Activated CD4-positive, alpha-beta memory T cell treated with anti-CD3 and anti-CD28 coated beads, Interleukin-2, amount 10 ng/mL, durations not matched to agents 7 days and 5 days (primary cell): ENCODE measurements at regions not wholly inside any gene's neighbourhood (a gene's known extent, or its start where the extent isn't known, plus 50 kb on each side); places are given as distances from the start of the nearest gene placed in this dataset.
A peak's percentile ranks its signal among the peaks of the same experiment; 100 is the strongest.
"Not testable (repeated sequence)": the region's sequence is repeated elsewhere in the genome, so short reads cannot be mapped to it uniquely, and the experiment has no call there.

ENCODE experiments used
- CTCF ChIA-PET: fragments of 350-600 bp; sonication (Branson Sonifier 250); formaldehyde crosslinking; loops from one replicate; lab custom pipeline; 2021; ENCODE audit warnings: antibody characterized with exemption, inconsistent platforms; lab: Charles Lee
- POLR2A ChIA-PET: fragments of 350-600 bp; sonication (Branson Sonifier 250); formaldehyde crosslinking; loops from one replicate; lab custom pipeline; 2021; ENCODE audit warnings: antibody characterized with exemption; lab: Charles Lee
- DNase-seq: peaks from one replicate; pipeline ENCODE4 v3.0.0-alpha.2; 2020
- H3K27ac Mint-ChIP-seq: one replicate; pipeline ENCODE4 v1.8.0; 2021; ENCODE audit warnings: mild to moderate bottlenecking, mixed read lengths
- H3K27me3 Mint-ChIP-seq: one replicate; pipeline ENCODE4 v1.8.0; 2021; ENCODE audit warnings: mixed read lengths
- H3K36me3 Mint-ChIP-seq: one replicate; pipeline ENCODE4 v1.8.0; 2021; ENCODE audit warnings: low read depth, mixed read lengths
- H3K4me1 Mint-ChIP-seq: one replicate; pipeline ENCODE4 v1.8.0; 2021; ENCODE audit warnings: mixed read lengths
- H3K4me3 Mint-ChIP-seq: one replicate; pipeline ENCODE4 v1.8.0; 2021; ENCODE audit warnings: mild to moderate bottlenecking, mixed read lengths
- H3K9me3 Mint-ChIP-seq: one replicate; pipeline ENCODE4 v1.8.0; 2021; ENCODE audit warnings: mixed read lengths

DNA sequence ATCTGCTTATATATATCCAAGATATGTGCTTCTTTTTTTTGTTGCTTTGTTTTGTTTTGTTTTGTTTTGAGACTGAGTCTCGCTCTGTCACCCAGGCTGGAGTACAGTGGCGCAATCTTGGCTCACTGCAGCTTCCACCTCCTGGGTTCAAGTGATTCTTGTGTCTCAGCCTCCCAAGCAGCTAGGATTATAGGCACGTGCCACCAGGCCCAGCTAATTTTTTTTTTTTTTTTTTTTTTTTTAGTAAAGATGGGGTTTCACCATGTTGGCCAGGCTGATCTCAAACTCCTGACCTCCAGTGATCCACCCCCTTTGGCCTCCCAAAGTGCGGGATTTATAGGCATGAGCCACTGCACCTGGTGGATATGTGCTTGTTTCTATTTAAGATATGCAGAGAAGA, 314.6 kb upstream of the G2E3 start:
- H3K4me3 Mint-ChIP-seq, H3K4me1 Mint-ChIP-seq, CTCF ChIA-PET, H3K27me3 Mint-ChIP-seq, H3K27ac Mint-ChIP-seq, H3K9me3 Mint-ChIP-seq, DNase-seq, H3K36me3 Mint-ChIP-seq, POLR2A ChIA-PET: not testable (repeated sequence)

DNA sequence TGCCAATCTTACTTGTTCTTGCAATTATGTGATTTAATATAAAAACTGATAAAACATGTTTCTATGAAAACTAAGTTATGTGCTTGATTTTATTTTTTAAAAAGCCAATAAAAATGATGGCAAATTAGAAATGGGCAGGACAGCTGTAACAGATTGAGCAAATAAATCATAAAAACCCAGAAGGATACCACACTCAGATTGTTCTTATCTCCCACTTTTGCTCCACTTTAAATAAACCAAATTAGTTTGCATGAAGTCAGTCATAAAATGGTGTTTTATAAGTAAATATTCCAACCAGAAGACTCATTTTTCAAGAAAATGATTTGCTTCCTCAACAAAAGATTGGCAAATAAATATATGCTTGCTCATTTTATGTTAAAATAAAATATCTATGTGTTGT, 307.9 kb upstream of the G2E3 start:
- no peak for DNase-seq
- Mint-ChIP-seq H3K4me1 (no peaks in the 10 kb centered on the region), H3K27me3 (no peaks in the 10 kb centered on the region), H3K36me3 (no peaks in the 10 kb centered on the region), H3K27ac (no peak overlapping the region), H3K9me3 (no peaks in the 10 kb centered on the region), H3K4me3 (no peak overlapping the region)
- CTCF ChIA-PET = no interaction called here
- POLR2A ChIA-PET = no interaction called here

DNA sequence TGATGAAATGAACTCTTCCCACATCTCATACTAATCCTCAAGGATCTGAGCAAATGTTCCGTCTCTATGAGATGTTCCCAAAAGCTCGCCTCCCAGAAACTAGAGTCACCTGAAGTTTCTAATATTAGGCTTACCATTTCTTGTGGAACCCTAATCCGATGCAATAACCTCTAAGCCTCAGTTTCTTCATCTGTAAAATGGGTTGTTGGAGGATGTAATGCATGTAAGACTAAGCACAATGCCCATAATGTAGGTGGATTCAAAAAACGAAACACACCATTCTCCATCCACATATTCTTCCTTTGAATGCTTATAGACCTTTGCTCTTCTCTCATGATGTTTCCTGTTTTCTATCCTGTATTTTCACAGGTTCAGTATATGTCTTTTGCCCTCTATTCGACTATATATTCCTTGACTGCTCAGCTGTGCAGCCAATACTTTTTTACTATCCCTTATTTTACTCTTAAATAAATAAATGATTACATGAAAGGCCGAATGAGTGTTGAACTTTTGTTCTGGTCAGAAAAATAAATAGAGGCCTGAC, 307.3 kb upstream of the G2E3 start:
- Mint-ChIP-seq H3K27me3 (no peaks in the 10 kb centered on the region), H3K27ac (no peak overlapping the region), H3K9me3 (no peaks in the 10 kb centered on the region), H3K4me3 (no peak overlapping the region), H3K36me3 (no peaks in the 10 kb centered on the region), H3K4me1 (no peaks in the 10 kb centered on the region)
- CTCF ChIA-PET = no interaction called here
- POLR2A ChIA-PET = no interaction called here
- no peak for DNase-seq

- CTCF ChIA-PET = no interaction called here
Measured at GRCh38 chr14:30252151-30252550, 306.8 kb upstream of the G2E3 start.

DNA sequence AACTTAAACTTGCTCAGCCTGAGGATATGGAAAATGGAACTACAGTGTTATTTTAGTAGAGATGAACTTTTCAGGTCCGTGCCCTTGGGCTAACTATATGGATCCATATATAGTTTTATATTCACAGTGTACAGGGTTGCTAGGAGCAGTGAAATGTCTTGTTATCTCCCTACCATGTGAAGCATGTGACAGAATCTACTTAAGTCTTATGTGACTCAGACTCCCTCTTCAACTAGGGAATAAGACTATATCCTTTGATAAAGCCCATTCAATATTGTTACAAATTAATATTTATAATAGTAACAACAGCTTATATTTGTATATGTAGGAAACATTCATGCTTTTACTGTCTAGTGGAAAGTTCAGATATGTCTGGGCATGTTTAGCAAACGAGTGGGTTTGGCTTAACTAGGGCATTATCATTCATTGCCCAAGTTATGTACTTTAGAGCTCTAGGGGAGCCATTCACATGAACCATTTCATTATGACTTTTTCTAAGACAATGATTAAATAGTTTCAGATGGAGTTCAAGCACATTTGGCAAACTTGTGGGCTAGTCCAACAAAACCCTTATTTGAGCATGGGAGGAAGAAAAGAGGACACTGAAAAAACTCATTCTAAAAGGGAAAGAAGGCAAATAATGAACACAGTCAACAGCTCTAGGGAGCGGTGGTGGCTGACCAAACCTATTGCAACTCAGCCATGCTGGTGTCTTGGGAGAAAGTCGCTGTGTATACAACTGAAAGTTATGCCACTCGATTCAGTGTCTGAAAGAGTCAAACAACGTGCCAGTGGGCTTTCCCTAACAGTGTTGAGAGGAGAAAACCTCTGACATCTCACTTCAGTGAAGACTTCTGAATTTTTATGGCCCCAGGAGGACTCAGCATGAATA, 305.9 kb upstream of the G2E3 start:
- DNase-seq = no peak
- Mint-ChIP-seq H3K27me3 (no peaks in the 10 kb centered on the region), H3K4me3 (no peak overlapping the region), H3K36me3 (no peaks in the 10 kb centered on the region), H3K27ac (no peak overlapping the region), H3K9me3 (no peaks in the 10 kb centered on the region), H3K4me1 (no peaks in the 10 kb centered on the region)
- ChIA-PET POLR2A (no interaction called here), CTCF (no interaction called here)

More at GRCh38 chr14:30252151-30252550, 306.8 kb upstream of the G2E3 start:
- H3K36me3 Mint-ChIP-seq = no peaks in the 10 kb centered on the region
- H3K4me1 Mint-ChIP-seq = no peaks in the 10 kb centered on the region
- no peaks in the 10 kb centered on the region for H3K9me3 Mint-ChIP-seq
- H3K27ac Mint-ChIP-seq = no peak overlapping the region
- H3K4me3 Mint-ChIP-seq = no peak overlapping the region
- POLR2A ChIA-PET = no interaction called here
- no peaks in the 10 kb centered on the region for H3K27me3 Mint-ChIP-seq
- no peak for DNase-seq

GRCh38 chr14:30256627-30257026, 302.3 kb upstream of the G2E3 start:
- CTCF ChIA-PET = no interaction called here
- no peaks in the 10 kb centered on the region for H3K27me3 Mint-ChIP-seq
- H3K27ac Mint-ChIP-seq = no peak overlapping the region
- H3K9me3 Mint-ChIP-seq = no peaks in the 10 kb centered on the region
- no peak for DNase-seq
- H3K4me3 Mint-ChIP-seq = no peak overlapping the region
- POLR2A ChIA-PET = no interaction called here
- H3K36me3 Mint-ChIP-seq = no peaks in the 10 kb centered on the region
- no peaks in the 10 kb centered on the region for H3K4me1 Mint-ChIP-seq

- H3K4me3 Mint-ChIP-seq = no peak overlapping the region
- no peaks in the 10 kb centered on the region for H3K27me3 Mint-ChIP-seq
- no peak for DNase-seq
- no peak overlapping the region for H3K27ac Mint-ChIP-seq
- ChIA-PET CTCF (interaction anchor here (1.9 kb wide), 1 partner anchor 13 kb away, joined by 13 read pairs; no protein-coding TSS in a partner anchor), POLR2A (no interaction called here)
- H3K9me3 Mint-ChIP-seq = no peaks in the 10 kb centered on the region
- H3K4me1 Mint-ChIP-seq = no peaks in the 10 kb centered on the region
- no peaks in the 10 kb centered on the region for H3K36me3 Mint-ChIP-seq
Measured at GRCh38 chr14:30257946-30258661, 300.9 kb upstream of the G2E3 start.

GRCh38 chr14:30260833-30261607, 297.9 kb upstream of the G2E3 start:
- Mint-ChIP-seq H3K9me3 (no peaks in the 10 kb centered on the region), H3K36me3 (no peaks in the 10 kb centered on the region), H3K4me1 (no peaks in the 10 kb centered on the region), H3K27me3 (no peaks in the 10 kb centered on the region), H3K4me3 (no peak overlapping the region), H3K27ac (no peak overlapping the region)
- ChIA-PET POLR2A (no interaction called here), CTCF (interaction anchor here (1.6 kb wide), 1 partner anchor 11 kb away, joined by 4 read pairs; no protein-coding TSS in a partner anchor)
- no peak for DNase-seq

GRCh38 chr14:30264161-30264560, 294.8 kb upstream of the G2E3 start:
- Mint-ChIP-seq H3K27me3 (no peaks in the 10 kb centered on the region), H3K4me1 (no peaks in the 10 kb centered on the region)
- POLR2A ChIA-PET = no interaction called here

GRCh38 chr14:30266290-30266689, 292.7 kb upstream of the G2E3 start:
- Mint-ChIP-seq H3K36me3 (no peaks in the 10 kb centered on the region), H3K27me3 (peaks cover 1% of the 10 kb centered on the region), H3K4me1 (no peaks in the 10 kb centered on the region), H3K27ac (no peak overlapping the region), H3K9me3 (no peaks in the 10 kb centered on the region), H3K4me3 (no peak overlapping the region)
- DNase-seq = no peak
- ChIA-PET CTCF (no interaction called here), POLR2A (no interaction called here)

More at GRCh38 chr14:30264161-30264560, 294.8 kb upstream of the G2E3 start:
- H3K27ac Mint-ChIP-seq = no peak overlapping the region
- no peaks in the 10 kb centered on the region for H3K9me3 Mint-ChIP-seq
- CTCF ChIA-PET = no interaction called here
- no peak for DNase-seq
- H3K4me3 Mint-ChIP-seq = no peak overlapping the region
- no peaks in the 10 kb centered on the region for H3K36me3 Mint-ChIP-seq

- Mint-ChIP-seq H3K36me3 (no peaks in the 10 kb centered on the region), H3K27me3 (peaks cover 1% of the 10 kb centered on the region), H3K27ac (no peak overlapping the region), H3K4me1 (no peaks in the 10 kb centered on the region), H3K9me3 (no peaks in the 10 kb centered on the region), H3K4me3 (no peak overlapping the region)
- POLR2A ChIA-PET = no interaction called here
- no peak for DNase-seq
- CTCF ChIA-PET = no interaction called here
Measured at GRCh38 chr14:30267141-30267540, 291.8 kb upstream of the G2E3 start.

DNA sequence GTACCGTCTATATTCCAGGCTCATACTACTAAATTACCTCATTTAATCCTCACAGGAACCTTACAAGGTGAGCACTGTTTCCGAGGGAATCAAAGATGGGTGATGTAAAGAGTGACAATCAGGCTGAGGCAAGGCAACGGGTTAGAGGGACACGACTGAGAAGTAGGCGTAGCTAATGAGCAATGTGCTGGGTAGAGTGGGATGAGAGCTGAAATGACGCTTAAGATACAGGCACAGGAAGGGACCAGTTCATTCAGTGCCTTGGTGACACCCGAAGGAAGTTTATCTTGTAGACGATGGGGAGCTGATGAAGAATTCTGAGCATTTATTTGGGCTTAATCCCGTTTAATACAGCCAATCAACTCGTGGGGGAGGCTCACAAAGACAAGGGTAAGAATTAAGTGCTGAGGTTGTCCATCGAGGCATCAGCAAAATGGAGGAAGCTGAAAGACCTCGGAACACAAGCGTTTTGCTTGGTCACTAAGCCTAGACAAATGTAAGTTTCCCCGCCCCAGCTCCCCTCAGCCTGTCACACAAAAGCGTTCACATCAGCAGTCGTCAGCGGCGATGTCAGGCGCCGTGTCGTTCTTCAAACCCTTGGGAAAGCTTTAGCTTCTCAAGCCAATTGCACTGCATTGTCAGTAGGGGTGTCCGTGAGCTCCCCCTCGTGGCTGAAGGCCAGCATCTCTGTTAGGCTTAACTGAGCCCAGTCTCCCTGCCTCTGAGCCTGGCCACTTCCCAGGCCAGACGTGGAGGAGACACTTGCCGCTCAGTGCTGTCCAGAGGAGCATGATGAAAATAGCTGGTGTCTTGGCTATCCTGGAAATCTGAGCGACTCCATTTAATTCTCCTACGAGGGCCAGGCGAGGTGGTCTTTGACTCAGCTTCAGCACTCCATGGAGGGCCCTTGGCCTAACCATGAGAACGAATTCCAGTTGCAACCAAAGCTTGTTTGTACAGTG, 288.5 kb upstream of the G2E3 start:
- H3K9me3 Mint-ChIP-seq = no peaks in the 10 kb centered on the region
- DNase-seq = peak; percentile 62
- H3K36me3 Mint-ChIP-seq = no peaks in the 10 kb centered on the region
- H3K27ac Mint-ChIP-seq = no peak overlapping the region
- ChIA-PET CTCF (interaction anchor here (0.5 to 4.0 kb wide), 20 partner anchors 10 to 1519 kb away, joined by 3 to 37 read pairs (median 3); no protein-coding TSS in a partner anchor), POLR2A (no interaction called here)
- H3K27me3 Mint-ChIP-seq = peaks cover 1% of the 10 kb centered on the region
- no peaks in the 10 kb centered on the region for H3K4me1 Mint-ChIP-seq
- H3K4me3 Mint-ChIP-seq = no peak overlapping the region
